CD4-positive, alpha-beta T cell treated with Interleukin-10 for 1 hour (primary cell): ENCODE measurements at regions not wholly inside any gene's neighbourhood (a gene's known extent, or its start where the extent isn't known, plus 50 kb on each side); places are given as distances from the start of the nearest gene placed in this dataset.
"Not testable (repeated sequence)": the region's sequence is repeated elsewhere in the genome, so short reads cannot be mapped to it uniquely, and the experiment has no call there.

Experiments
- DNase-seq: peaks from one replicate; pipeline ENCODE4 v3.0.0-alpha.2; 2020

GRCh38 chr14:39615352-39615751 lies 183.1 kb upstream of the FBXO33 start:
- no peak for DNase-seq

- DNase-seq: no peak
Observed at GRCh38 chr14:39614297-39614923, 182.2 kb upstream of the FBXO33 start.

- DNase-seq: no peak
Observed at GRCh38 chr14:39609119-39609518, 176.9 kb upstream of the FBXO33 start.

GRCh38 chr14:39607978-39608377 lies 175.7 kb upstream of the FBXO33 start:
- DNase-seq: no peak

GRCh38 chr14:39603942-39604341 lies 171.7 kb upstream of the FBXO33 start:
- no peak for DNase-seq

- DNase-seq: no peak
Observed at GRCh38 chr14:39593377-39593776, 161.1 kb upstream of the FBXO33 start.

GRCh38 chr14:39592116-39592789 lies 160.0 kb upstream of the FBXO33 start:
- no peak for DNase-seq

GRCh38 chr14:39589882-39590281 lies 157.6 kb upstream of the FBXO33 start:
- not testable (repeated sequence) for DNase-seq

GRCh38 chr14:39582028-39582654 lies 149.9 kb upstream of the FBXO33 start:
- peak; percentile 1 for DNase-seq

GRCh38 chr14:39581474-39581873 lies 149.2 kb upstream of the FBXO33 start:
- DNase-seq: peak; percentile 6

- DNase-seq: no peak
Observed at GRCh38 chr14:39580696-39581095, 148.5 kb upstream of the FBXO33 start.

- no peak for DNase-seq
Observed at GRCh38 chr14:39576736-39577135, 144.5 kb upstream of the FBXO33 start.

GRCh38 chr14:39576258-39576657 lies 144.0 kb upstream of the FBXO33 start:
- DNase-seq: no peak

GRCh38 chr14:39568809-39569538 lies 136.7 kb upstream of the FBXO33 start:
- no peak for DNase-seq

GRCh38 chr14:39566795-39567194 lies 134.6 kb upstream of the FBXO33 start:
- no peak for DNase-seq

- DNase-seq: no peak
Observed at GRCh38 chr14:39563361-39563760, 131.1 kb upstream of the FBXO33 start.

- no peak for DNase-seq
Observed at GRCh38 chr14:39562175-39562574, 129.9 kb upstream of the FBXO33 start.

GRCh38 chr14:39558525-39558924 lies 126.3 kb upstream of the FBXO33 start:
- DNase-seq: no peak

GRCh38 chr14:39555749-39556148 lies 123.5 kb upstream of the FBXO33 start:
- DNase-seq: no peak

GRCh38 chr14:39554576-39554975 lies 122.3 kb upstream of the FBXO33 start:
- DNase-seq: no peak

GRCh38 chr14:39548358-39548757 lies 116.1 kb upstream of the FBXO33 start:
- DNase-seq: no peak

- no peak for DNase-seq
Observed at GRCh38 chr14:39547845-39548244, 115.6 kb upstream of the FBXO33 start.

GRCh38 chr14:39505812-39506211 lies 73.6 kb upstream of the FBXO33 start:
- no peak for DNase-seq

- no peak for DNase-seq
Observed at GRCh38 chr14:39500253-39500652, 68.0 kb upstream of the FBXO33 start.
